IMR-90 (cell line): ENCODE measurements at regions not wholly inside any gene's neighbourhood (a gene's known extent, or its start where the extent isn't known, plus 50 kb on each side); places are given as distances from the start of the nearest gene placed in this dataset.

Experiments used
- ATAC-seq: fragments of 200-7000 bp; cut with Tn5 transposase; 2 replicates; pipeline ENCODE4 v1.9.1; 2020; ENCODE audit warnings: low read depth, mild to moderate bottlenecking, moderate library complexity
- BruUV-seq: library from RNA; stranded (reverse); fragments of 400-500 nt; replicated peaks from 2 replicates; lab custom pipeline; 2021; lab: Mats Ljungman, UMichigan
- CTCF ChIA-PET: fragments of 300-600 bp; formaldehyde crosslinking; extraction: SDS; loops from one replicate; lab custom pipeline; 2021; ENCODE audit warnings: antibody characterized with exemption; lab: Yijun Ruan, JAX
- POLR2A ChIA-PET: fragments of 300-600 bp; sonication (Branson Sonifier 250); formaldehyde crosslinking; loops from one replicate; lab custom pipeline; 2022; ENCODE audit warnings: antibody characterized with exemption; ENCODE audit not compliant: unreplicated experiment; lab: Charles Lee
- DNase-seq: peaks from one replicate; pipeline ENCODE4 v3.0.0; 2013
- H2AFZ ChIP-seq: replicated peaks from 2 replicates; pipeline ENCODE3; 2013; ENCODE audit warnings: low read length, mild to moderate bottlenecking; ENCODE audit not compliant: poor library complexity
- H2AK5ac ChIP-seq: 2 replicates; pipeline ENCODE4 v1.6.1; 2013; ENCODE audit warnings: low read depth, low read length, inconsistent platforms
- H2AK9ac ChIP-seq: replicated peaks from 2 replicates; pipeline ENCODE3; 2013; ENCODE audit warnings: mild to moderate bottlenecking, low read depth, low read length, moderate library complexity; ENCODE audit not compliant: poor library complexity
- H2BK120ac ChIP-seq: 2 replicates; pipeline ENCODE4 v1.6.1; 2013; ENCODE audit warnings: low read depth, low read length, inconsistent platforms
- H2BK15ac ChIP-seq: 3 replicates; pipeline ENCODE4 v1.6.1; 2013; ENCODE audit warnings: low read depth, low read length, inconsistent platforms
- H2BK20ac ChIP-seq: 2 replicates; pipeline ENCODE4 v1.6.1; 2013; ENCODE audit warnings: low read depth, mild to moderate bottlenecking, inconsistent platforms, low read length, moderate library complexity
- H2BK5ac ChIP-seq: 2 replicates; pipeline ENCODE4 v1.6.1; 2013; ENCODE audit warnings: mild to moderate bottlenecking, low read depth, low read length, inconsistent platforms; ENCODE audit not compliant: poor library complexity, severe bottlenecking
- H3K14ac ChIP-seq: replicated peaks from 2 replicates; pipeline ENCODE4 v1.6.1; 2013; ENCODE audit warnings: low read depth, low read length, inconsistent platforms
- H3K18ac ChIP-seq: 2 replicates; pipeline ENCODE4 v1.6.1; 2013; ENCODE audit warnings: low read depth, low read length, control low read depth
- H3K23ac ChIP-seq: 2 replicates; pipeline ENCODE4 v1.6.1; 2013; ENCODE audit warnings: low read depth, low read length, inconsistent platforms
- H3K27ac ChIP-seq: 2 replicates; pipeline ENCODE4 v1.5.1; 2013; ENCODE audit warnings: mild to moderate bottlenecking, control low read depth, low read length; ENCODE audit not compliant: insufficient read depth
- H3K27me3 ChIP-seq: 2 replicates; pipeline ENCODE4 v1.6.1; 2013; ENCODE audit warnings: low read length; ENCODE audit not compliant: control insufficient read depth, insufficient read depth
- H3K36me3 ChIP-seq: 2 replicates; pipeline ENCODE4 v1.6.1; 2013; ENCODE audit warnings: low read length, mixed read lengths; ENCODE audit not compliant: control insufficient read depth, insufficient read depth
- H3K4ac ChIP-seq: 2 replicates; pipeline ENCODE4 v1.6.1; 2013; ENCODE audit warnings: low read depth, low read length, inconsistent platforms
- H3K4me1 ChIP-seq: 2 replicates; pipeline ENCODE4 v1.6.1; 2013; ENCODE audit warnings: low read length, mixed read lengths; ENCODE audit not compliant: control insufficient read depth, insufficient read depth
- H3K4me2 ChIP-seq: 2 replicates; pipeline ENCODE4 v1.6.1; 2013; ENCODE audit warnings: low read depth, mild to moderate bottlenecking, control low read depth, low read length, moderate library complexity
- H3K4me3 ChIP-seq: 2 replicates; pipeline ENCODE4 v1.5.1; 2013; ENCODE audit warnings: low read depth, mild to moderate bottlenecking, control low read depth, low read length, moderate library complexity; ENCODE audit not compliant: insufficient read depth
- H3K56ac ChIP-seq: 2 replicates; pipeline ENCODE4 v1.6.1; 2013; ENCODE audit warnings: low read length, inconsistent platforms; ENCODE audit not compliant: insufficient read depth; ENCODE audit errors: extremely low read depth
- H3K79me1 ChIP-seq, 2 experiments: 2 replicates each; pipeline ENCODE4 v1.6.1; 2013; ENCODE audit warnings: low read length in 2 of 2, inconsistent platforms in 1 of 2, low read depth in 1 of 2
- H3K9ac ChIP-seq: 2 replicates; pipeline ENCODE4 v1.6.1; 2013; ENCODE audit warnings: low read depth, low read length, control low read depth
- H3K9me1 ChIP-seq: 2 replicates; pipeline ENCODE4 v1.6.1; 2013; ENCODE audit warnings: low read length, inconsistent platforms; ENCODE audit not compliant: insufficient read depth
- H3K9me3 ChIP-seq: 2 replicates; pipeline ENCODE4 v1.6.1; 2013; ENCODE audit warnings: low read length; ENCODE audit not compliant: control insufficient read depth, insufficient read depth
- H4K20me1 ChIP-seq: 2 replicates; pipeline ENCODE4 v1.6.1; 2013; ENCODE audit warnings: low read length, inconsistent platforms; ENCODE audit not compliant: insufficient read depth
- H4K5ac ChIP-seq: 2 replicates; pipeline ENCODE4 v1.6.1; 2013; ENCODE audit warnings: mild to moderate bottlenecking, low read depth, low read length, control low read depth
- H4K8ac ChIP-seq, 2 experiments: 2 replicates each; pipeline ENCODE4 v1.6.1; 2013; ENCODE audit warnings: low read depth in 2 of 2, low read length in 2 of 2, control low read depth in 1 of 2, inconsistent platforms in 1 of 2
- H4K91ac ChIP-seq: 2 replicates; pipeline ENCODE4 v1.6.1; 2013; ENCODE audit warnings: low read depth, low read length, inconsistent platforms; ENCODE audit not compliant: insufficient read depth
- CEBPB ChIP-seq: IDR thresholded peaks from 2 replicates; pipeline ENCODE4 v1.6.1; 2012; ENCODE audit warnings: low read depth, low read length, improper control_type of control experiment
- CHD1 ChIP-seq: IDR thresholded peaks from 2 replicates; pipeline ENCODE4 v1.6.1; 2012; ENCODE audit warnings: low read depth, low read length, improper control_type of control experiment
- CTCF ChIP-seq: conservative IDR thresholded peaks from 2 replicates; pipeline ENCODE4 v1.5.1; 2012; ENCODE audit warnings: mild to moderate bottlenecking, low read depth, low read length, improper control_type of control experiment
- ELK1 ChIP-seq: fragments of 150-350 bp; IDR thresholded peaks from 2 replicates; pipeline ENCODE4 v1.6.1; 2016; ENCODE audit warnings: low read depth, mild to moderate bottlenecking, low read length, moderate library complexity, borderline replicate concordance
- FOS ChIP-seq: fragments of 150-350 bp; IDR thresholded peaks from 2 replicates; pipeline ENCODE4 v1.6.1; 2016; ENCODE audit warnings: low read depth, low read length
- MXI1 ChIP-seq: IDR thresholded peaks from 2 replicates; pipeline ENCODE4 v1.6.1; 2012; ENCODE audit warnings: low read depth, mild to moderate bottlenecking, low read length, moderate library complexity, borderline replicate concordance
- NFE2L2 ChIP-seq: fragments of 150-350 bp; IDR thresholded peaks from 2 replicates; pipeline ENCODE4 v1.6.1; 2016; ENCODE audit warnings: low read depth, mild to moderate bottlenecking, low read length
- POLR2A ChIP-seq: IDR thresholded peaks from 2 replicates; pipeline ENCODE4 v1.6.1; 2012; ENCODE audit warnings: mild to moderate bottlenecking, low read depth, low read length
- RCOR1 ChIP-seq: IDR thresholded peaks from 2 replicates; pipeline ENCODE4 v1.6.1; 2012; ENCODE audit warnings: mild to moderate bottlenecking, low read length, improper control_type of control experiment; ENCODE audit not compliant: insufficient replicate concordance
- RFX5 ChIP-seq: IDR thresholded peaks from 2 replicates; pipeline ENCODE4 v1.8.0; 2012; ENCODE audit warnings: low read depth, mild to moderate bottlenecking, low read length, moderate library complexity
- SMC3 ChIP-seq: fragments of 150-350 bp; IDR thresholded peaks from 2 replicates; pipeline ENCODE4 v1.6.1; 2016; ENCODE audit warnings: low read depth, mild to moderate bottlenecking, antibody characterized with exemption, low read length, moderate library complexity
- USF2 ChIP-seq: fragments of 150-350 bp; IDR thresholded peaks from 2 replicates; pipeline ENCODE4 v1.6.1; 2017; ENCODE audit warnings: mild to moderate bottlenecking, antibody characterized with exemption, low read length, low read depth
- WGBS, 2 experiments: methylation state at CpG; one replicate each; pipeline versions ENCODE4 v1.1.5 to v1.1.7; 2013; ENCODE audit warnings: missing lambda C conversion rate in 2 of 2; ENCODE audit not compliant: insufficient read length in 1 of 2; ENCODE audit errors: extremely low coverage in 2 of 2; 5-methylcytosine and 5-hydroxymethylcytosine counted together
- dilution Hi-C: fragments of 300-500 bp; cut with HindIII; formaldehyde crosslinking; loops from one replicate; pipeline ENCODE4 v1.14.3; 2018; ENCODE audit warnings: low sequenced_read_pairs; ENCODE audit not compliant: unreplicated experiment
- in situ Hi-C: fragments of 300-500 bp; cut with MboI; formaldehyde crosslinking; loops from 3 replicates; pipeline ENCODE4 v1.14.3; 2019; ENCODE audit warnings: low sequenced_read_pairs, inconsistent platforms, mixed read lengths
- intact Hi-C: fragments of 100-400 bp; cut with micrococcal nuclease; formaldehyde crosslinking; loops from 2 replicates; pipeline ENCODE4 v1.10.0; 2022

GRCh38 chr3:117398141-117398899, 688.7 kb downstream of the TUSC7 start:
- Histone ChIP-seq H3K4me2 (no peak overlapping the region), H2BK120ac (no peak overlapping the region), H3K79me1 (no peaks in the 10 kb centered on the region), H3K4ac (no peak overlapping the region), H4K91ac (no peak overlapping the region), H3K4me1 (peaks cover 5% of the 10 kb centered on the region; the same call in 1 of the 2 replicates), H3K4me3 (no peak overlapping the region), H2BK15ac (no peak overlapping the region), H3K27me3 (no peaks in the 10 kb centered on the region), H2AFZ (no peak overlapping the region), H2BK5ac (no peak overlapping the region), H3K23ac (no peak overlapping the region), H4K20me1 (no peaks in the 10 kb centered on the region), H3K14ac (no peak overlapping the region), H4K8ac (no peak overlapping the region), H3K56ac (no peak overlapping the region), H2AK5ac (no peak overlapping the region), H3K9me3 (no peaks in the 10 kb centered on the region), H3K27ac (no peak overlapping the region), H3K9ac (no peak overlapping the region), H3K18ac (no peak overlapping the region), H3K9me1 (no peaks in the 10 kb centered on the region), H3K36me3 (no peaks in the 10 kb centered on the region), H4K5ac (no peak overlapping the region), H2AK9ac (no peak overlapping the region), H2BK20ac (no peak overlapping the region)
- ATAC-seq (no peak), DNase-seq (no peak)
- CTCF ChIA-PET = no interaction called here
- TF ChIP-seq FOS = no peak
- no peak for TF ChIP-seq RFX5
- no peak for TF ChIP-seq POLR2A
- TF ChIP-seq NFE2L2 = no peak
- no peak for TF ChIP-seq MXI1
- TF ChIP-seq RCOR1 = no peak
- no peak for TF ChIP-seq SMC3
- no peak for TF ChIP-seq ELK1
- no peak for TF ChIP-seq CEBPB
- no peak for TF ChIP-seq USF2
- no peak for TF ChIP-seq CHD1
- no peak for TF ChIP-seq CTCF
- in situ Hi-C loops = no loop called here
- no TSS peak for BruUV-seq
- dilution Hi-C loops = no loop called here
- 83% methylated on average over 2 of the region's 12 CpGs; no CpG with 5 or more reads in 1 of the 2 experiments for whole genome bisulfite sequencing, 2 experiments
- intact Hi-C loops = no loop called here
- POLR2A ChIA-PET = no interaction called here
